Activated CD4-positive, alpha-beta T cell treated with anti-CD3 and anti-CD28 coated beads, Interleukin-2, amount 50 U/mL, for 16 hours (primary cell): ENCODE measurements at regions not wholly inside any gene's neighbourhood (a gene's known extent, or its start where the extent isn't known, plus 50 kb on each side); places are given as distances from the start of the nearest gene placed in this dataset.

Experiments
- DNase-seq: peaks from one replicate; pipeline ENCODE4 v3.0.0-alpha.2; 2020

DNA sequence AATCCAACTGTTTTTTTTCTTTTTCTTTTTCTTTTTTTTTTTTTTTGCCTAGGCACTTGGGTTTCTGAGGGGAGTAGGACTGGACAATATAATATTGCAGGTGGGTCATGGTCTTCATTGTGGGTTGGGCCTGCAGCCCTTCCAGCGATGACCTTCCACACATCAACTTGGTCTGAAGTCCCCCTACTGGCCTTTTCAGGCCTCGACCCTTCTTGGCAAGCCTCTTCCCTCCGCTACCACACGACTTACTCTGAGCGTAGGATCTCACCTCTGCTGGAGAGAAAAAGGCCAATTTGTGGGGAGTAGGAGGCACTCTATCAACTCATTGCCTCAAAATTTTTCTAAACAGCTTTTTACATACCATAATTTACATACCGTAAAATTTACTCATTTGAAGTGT lies 51.1 kb upstream of the GRIK3 start:
- DNase-seq: no peak

DNA sequence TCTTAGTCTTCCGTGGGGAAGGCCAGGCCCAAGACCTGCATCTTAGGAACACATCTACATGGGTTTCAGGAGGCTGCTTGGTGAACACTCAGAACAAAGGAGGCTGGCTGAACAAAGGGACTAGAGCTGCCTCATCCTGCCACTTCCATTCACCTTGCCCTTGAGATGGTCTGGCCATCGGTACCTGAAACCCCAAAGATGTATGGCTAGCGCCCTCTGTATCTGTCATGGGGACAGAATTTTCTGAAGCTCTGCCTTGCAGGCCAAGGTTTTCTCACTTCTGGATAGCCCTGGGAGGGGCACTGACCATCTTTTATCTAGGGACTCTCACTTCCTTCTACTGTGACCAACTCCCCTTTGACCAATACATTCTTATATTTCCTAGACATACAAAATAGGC lies 55.4 kb upstream of the GRIK3 start:
- DNase-seq: no peak

DNA sequence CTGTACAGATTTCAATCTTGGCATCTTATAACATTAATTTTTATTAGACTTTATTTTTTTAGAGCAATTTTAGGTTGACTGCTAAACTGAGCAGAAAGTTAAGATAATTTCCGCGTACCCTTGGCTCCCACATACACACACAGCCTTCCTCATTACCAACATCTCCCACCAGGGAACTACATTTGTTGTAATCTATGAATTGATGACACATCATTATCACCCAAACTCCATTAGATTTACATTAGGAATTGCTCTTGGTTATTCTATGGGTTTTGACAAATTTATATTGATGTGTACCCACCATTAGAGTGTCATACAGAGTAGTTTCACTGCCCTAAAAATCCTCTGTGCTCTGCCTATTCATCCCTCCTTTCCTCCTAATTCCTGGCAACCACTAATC lies 56.4 kb upstream of the GRIK3 start:
- no peak for DNase-seq

DNA sequence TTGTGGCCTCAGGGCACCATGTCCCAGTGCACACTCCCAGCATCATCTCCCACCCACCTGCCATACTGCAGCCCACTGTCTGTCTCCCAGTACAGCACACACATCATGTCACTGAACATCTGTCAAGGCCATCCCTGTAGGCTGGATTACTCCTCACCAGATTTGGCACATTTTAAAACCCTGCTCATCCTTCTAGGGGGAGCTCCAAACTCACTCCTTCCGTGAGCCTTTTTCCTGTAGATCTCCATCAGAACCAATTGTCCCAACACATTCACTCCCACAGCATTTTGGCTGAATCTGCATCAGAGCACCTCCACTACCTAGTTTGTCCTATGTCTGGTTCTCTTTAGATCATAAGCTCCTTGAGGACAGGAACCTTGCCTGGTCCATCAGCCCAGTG lies 58.6 kb upstream of the GRIK3 start:
- DNase-seq: no peak

DNA sequence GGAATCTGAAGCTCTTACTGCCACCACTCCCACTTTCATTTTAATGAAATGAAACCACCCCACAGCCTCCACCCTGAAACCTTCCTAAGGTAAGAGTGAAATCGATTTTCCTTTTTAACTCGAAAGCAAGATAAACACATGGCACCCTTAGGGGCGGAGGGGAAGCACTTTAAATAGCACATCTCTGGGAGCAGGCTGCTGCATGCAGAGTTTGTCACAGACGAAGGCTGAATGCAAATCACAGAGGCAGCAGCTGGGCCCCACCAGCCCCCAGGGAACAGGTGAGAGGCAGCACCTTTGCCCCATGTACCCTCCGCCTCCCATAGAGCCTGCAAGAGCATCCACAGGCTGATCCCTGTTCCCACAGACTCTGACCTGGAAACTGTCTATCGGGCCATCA lies 60.0 kb upstream of the GRIK3 start:
- no peak for DNase-seq

DNA sequence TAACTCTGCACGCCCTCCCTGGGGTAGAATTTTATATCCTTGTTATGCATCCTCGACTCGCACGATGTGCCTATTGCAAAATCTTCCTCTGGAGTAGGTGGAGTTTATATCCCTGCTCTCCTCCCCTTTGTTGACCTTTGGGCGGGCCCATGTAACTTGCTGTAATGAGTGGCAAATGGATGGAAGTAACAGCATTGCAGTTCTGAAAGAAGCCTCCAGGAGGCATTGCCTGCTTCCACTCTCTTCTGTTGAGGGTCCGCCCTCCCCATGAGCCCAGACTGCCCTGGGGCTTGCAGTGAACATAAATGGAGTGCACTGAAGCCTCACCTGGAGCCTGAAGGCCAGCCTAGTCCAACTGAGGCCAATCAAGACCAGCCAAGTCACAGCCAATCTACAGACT lies 62.2 kb upstream of the GRIK3 start:
- DNase-seq: no peak

DNA sequence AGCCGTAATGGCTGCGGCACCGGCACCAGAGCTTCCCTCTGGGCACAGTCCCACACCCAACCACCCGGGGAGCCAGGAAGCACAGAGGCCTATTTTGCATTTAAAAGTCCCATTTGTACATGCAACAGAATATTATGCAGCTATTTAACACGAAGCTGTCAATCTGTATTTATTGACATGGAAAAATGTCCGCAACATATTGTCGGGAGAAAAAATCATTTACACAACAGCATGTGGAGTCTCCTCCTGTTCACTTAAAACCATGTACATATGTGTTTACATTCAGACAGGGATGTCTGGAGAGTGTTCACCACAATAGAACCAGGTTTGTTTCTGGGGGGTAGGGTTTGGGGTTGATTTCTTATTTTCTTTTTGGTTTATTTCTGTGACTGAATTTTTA lies 63.4 kb upstream of the GRIK3 start:
- DNase-seq: no peak

DNA sequence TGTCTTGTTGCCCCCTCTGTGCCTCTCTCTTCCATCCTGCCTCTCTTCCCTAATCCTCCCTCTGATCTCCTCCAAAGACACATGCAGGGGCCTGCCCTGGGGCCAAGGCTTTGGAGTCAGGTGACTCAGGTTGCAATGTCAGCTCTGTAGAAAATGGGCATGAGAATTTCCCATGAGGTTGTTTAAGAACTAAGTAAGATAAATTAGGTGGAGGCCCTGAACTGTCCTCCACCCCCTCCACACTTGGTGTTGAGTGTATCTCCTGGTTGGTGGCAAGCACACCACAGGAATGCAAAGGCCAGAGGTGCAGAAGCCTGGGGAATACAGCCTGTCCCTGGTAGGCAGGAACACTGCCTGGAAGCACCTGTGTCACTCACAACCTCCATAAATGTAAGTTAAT lies 63.9 kb upstream of the GRIK3 start:
- DNase-seq: no peak

DNA sequence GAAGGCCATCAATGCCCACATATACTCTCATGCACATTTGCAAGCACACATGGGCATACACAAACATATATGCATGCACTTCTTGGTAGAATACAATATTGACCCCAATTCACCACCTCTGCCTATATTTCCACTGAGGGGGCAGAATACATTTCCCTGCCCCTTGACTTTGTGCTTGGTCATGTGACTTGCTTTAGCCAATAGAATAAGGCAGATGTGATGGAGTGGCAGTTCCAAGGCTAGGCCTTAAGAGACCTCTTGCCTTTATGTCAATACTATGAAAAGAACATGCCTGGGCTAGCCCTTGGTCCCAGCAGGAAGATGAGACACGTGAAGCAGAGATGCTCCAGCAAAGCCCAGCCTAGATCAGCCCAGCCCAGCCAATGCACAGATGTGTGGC lies 66.0 kb upstream of the GRIK3 start:
- DNase-seq: no peak

DNA sequence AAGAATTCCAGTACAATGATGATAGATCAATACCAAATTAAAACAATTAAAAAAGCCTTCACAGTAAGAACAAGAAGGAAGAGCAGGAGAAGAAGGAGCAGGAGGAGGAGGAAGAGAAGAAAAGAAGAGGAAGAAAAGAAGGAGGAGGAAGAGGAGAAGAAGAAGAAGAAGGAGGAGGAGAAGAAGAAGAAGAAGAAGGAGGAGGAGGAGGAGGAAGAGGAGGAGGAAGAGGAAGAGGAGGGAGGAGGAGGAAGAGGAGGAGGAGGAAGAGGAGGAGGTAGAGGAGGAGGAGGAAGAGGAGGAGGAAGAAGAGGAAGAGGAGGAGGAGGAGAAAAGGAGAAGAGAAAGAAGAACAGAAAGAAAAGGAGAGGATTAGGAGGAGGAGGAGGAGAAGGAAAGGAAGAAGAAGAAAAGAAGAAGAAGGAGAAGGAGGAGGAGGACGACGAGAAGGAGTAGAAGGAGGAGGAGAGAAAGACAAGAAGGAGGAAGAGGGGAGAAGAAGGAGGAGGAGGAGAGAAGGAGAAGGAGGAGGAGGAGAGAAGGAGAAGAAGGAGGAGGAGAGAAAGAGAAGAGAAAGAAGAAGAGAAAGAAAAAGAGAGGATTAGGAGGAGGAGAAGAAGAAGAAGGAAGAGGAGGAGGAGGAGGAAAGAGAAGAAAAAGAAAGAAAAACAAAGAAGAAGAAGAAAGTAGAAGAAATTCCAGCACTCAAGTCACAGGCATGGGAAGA lies 68.5 kb upstream of the GRIK3 start:
- DNase-seq: no peak

DNA sequence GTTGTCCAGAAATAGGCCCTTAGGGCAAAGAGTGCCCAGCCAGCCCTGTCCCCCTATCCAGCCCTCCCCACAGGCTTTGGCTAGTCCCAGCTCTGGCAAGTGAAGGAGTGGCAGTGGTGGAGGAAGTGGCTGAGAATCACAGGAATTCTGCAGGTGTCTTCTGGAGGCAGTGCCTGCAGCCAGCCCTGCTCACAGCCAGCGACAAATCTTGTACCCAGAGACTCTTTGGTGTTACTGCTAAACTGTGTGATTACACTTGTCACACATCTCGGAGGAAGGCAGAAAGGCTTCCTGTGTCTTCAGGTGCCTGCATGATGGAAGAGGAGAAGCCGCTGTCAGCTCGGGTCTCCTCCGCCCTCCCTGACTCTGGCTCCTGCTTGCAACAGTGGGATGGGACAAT lies 71.6 kb upstream of the GRIK3 start:
- DNase-seq: no peak

DNA sequence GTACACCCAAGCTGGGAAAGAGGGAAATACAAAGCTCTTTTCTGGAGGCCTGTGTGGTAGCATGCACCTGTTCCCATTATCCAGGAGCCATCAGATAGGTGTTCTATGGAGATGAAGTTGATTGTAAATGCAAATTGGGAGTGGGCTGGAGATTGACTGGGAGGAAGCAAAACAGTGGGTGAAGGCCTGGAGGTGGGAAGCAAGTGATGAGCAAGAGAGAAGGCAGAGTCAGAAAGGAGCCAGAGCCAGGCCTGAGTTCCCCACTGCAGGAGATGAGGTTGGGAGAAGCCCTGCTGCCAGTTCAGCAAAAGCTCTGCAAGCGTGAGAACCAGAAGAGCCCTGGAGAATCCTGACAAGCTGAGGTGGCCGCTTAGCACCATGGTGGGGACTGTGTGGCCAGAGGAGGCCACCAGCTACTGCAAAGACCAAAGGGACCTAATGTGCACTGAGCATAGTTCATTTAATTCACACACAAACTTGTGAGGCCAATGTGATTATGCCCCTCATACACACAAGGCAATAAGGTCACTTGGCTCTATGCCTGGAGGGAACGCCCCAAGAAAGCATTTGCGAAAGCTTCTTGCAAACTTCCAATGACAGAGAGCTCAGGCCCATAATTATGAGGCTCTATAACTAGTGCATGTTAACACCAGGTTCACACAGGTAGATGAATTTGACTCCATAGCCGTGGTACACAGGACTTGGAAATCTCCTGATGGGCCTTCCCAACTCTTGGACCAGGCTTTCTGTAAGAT lies 73.0 kb upstream of the GRIK3 start:
- DNase-seq: no peak

DNA sequence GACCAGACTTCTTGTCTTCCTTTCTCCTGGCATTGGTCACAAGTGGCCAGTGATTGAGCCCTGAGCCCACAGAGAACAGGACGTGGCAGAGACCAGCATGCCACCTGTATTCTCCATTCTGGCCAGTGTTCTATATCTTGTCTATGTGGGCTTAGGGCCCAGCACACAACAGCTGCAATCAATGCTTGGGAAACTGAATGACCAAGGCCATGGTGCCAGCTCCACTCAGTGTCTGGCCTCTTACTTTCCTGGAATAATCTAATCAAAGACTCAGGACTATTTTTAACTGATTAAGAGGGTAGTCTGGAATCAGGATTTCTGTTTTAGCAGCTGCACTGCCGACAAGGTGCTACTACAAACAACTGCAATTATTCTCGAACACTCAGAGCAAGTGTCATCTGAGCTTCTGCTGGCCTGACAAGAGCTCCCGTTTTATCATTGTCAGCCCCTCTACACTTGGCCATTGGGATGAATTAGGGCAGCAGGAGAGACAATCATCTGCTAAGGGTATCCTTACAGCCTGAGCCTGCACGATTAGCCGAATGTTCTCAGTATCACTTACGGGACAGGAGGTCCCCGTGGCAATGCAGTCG lies 74.4 kb upstream of the GRIK3 start:
- no peak for DNase-seq

DNA sequence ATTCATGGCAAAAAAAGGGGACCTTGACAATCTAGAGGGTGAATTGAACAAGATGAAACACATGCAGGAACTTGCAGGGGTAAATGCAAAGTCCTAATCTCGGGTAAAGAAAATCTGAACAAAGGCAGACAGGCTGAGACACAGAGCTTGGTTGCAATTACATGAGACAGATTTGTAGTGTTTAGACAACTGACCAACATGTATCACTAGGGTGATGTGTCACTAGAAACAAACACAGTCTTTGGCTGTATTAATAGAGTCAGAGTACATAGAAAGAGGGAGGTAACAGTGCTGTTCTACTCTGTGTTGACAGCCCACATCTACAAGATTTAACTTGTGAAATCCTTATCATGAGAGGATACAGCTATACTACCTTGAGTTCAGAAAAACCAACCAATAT lies 78.1 kb upstream of the GRIK3 start:
- DNase-seq: no peak

DNA sequence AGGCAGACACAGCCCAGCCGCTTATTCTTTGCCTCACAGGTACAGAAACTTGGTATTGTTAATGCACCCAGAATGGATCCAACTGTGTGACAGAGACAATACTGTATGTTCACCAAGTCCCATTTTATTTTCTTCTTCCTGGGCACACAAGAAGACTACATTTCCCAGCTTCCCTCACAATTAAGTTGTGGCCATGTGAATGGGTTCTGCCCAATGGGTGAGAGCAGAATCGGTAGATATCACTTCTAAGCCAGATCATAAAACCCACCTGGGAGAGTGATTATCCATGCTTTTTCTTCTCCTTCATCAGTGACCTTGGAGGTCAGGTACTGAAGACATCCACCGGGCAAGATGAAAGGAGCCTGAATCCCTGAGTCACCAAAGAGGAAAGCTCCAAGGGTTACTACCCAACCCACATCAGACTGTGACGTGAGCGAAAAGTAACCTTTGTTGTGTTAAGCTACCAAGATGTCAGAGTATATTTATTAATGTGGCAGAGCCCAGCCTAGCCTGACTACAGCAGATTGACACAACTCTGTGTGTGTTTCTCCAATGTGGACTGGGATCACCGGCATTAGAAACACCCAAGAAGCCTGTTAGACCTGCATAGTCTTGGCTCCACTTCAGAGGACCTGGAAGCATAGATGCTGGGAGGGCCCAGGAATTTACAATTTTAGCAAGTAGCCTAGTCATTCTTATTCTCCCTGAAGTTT lies 79.1 kb upstream of the GRIK3 start:
- DNase-seq: no peak

DNA sequence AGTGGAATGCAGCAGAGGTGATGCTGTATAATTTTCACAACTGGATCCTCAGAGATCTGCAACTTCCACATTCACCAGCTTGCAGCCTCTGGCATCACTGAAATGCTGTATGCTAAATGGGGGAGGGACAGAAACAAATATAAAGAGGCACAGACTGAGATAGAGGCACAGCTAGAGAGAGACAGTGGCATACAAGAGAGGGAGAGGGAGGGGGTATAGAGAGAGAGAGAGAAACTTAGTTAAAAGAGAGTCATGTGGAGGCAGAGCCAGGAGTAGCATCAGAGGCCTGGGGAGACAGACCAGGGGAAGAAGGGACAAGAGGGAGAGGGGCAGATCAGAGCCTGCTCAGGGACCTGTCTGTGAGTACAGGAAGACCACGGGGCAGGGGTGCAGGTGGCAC lies 84.5 kb upstream of the GRIK3 start:
- DNase-seq: no peak

DNA sequence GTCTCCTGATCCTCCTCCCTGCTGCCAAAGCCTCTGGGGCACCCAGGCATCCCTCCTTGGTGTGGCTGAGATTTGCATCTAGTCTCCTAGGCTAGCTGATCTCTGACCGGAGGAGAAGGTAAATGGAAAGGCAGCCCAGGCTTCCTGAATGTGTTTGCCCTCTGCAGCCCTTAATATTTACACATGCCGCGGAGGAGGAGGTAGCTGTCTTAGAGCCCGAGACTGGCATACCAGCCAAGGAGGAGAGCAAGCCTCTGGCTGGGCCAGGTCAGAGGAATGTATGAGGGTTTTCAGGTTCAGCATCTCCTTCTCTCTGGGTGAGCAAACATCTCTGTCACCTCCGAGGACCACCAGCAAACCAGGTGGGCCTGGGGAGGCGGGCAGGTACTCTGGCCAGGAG lies 86.0 kb upstream of the GRIK3 start:
- no peak for DNase-seq

DNA sequence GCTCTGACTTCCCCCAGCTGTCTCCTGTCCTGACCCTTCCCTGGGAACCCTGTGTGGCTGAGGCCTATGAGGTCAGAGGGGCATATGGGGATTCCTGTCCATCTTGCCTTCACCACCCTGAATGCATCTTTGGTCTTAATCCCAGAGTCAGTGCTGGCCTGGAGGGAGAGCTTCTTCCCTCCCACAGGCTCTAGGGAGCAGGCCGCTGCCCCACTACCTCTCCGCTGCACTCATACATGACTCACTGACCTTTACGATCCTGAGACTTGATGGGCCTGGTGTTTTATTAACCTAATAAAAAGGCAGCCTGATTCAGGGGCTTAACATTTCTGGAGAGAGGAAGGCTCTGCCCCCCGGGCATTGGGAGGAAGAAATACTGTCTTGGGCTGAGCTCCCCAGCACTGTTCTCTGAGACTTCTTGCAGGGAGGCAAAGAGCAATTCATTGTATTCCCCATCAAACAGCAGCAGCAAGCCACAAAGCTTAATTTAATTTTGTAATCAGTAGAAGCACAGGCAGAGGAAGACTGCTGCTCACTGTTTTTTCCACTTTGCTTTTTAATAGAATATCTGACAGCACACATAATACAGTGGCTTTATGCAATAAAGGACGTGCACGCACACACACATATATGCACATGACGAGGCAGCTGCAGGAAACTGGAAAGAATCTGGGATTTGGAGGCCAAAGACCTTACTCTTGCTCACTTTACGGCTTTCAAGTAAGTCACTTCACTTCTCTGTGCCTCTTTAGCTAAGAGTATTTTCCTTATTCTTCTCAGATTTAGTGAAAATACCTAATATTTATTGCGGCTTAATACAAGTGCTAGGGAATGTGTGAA lies 89.2 kb upstream of the GRIK3 start:
- DNase-seq: no peak

DNA sequence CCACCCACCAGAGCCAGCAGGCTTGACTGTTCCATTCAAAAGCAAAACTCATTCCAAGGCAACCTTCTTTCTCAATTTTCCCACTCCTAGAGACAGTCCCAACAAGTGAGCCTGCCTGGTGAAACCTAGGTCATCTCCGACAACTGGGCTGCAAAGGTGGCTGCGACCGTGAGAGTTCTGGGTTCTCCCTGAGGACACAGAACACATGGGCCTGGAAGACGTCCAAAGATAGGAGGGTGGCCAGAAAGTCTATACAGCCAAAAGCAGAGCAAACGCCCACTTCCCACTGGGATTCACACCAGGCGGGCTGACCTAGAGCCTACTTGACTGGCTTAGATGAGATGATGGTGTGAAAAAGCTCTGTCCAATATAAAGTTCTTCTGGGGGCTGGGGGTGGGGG lies 90.2 kb upstream of the GRIK3 start:
- no peak for DNase-seq

DNA sequence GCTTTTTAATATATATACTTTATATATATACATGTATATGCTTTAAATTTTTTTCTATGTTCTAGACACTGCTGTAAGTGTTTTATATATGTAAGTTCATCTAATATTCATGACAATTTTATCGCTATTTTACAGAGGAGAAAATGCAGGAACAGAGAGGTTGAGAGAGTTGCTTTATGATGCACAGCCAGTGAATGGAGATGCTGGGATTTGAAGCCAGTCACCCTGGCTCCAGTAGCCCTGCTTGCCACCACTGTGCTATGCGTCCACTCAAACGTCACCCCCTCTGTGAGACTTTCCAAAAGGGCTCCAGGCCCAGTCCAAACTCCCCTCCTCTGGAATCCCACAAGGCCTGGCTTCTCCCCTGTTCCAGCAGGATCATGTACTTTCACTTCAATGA lies 91.0 kb upstream of the GRIK3 start:
- DNase-seq: no peak

DNA sequence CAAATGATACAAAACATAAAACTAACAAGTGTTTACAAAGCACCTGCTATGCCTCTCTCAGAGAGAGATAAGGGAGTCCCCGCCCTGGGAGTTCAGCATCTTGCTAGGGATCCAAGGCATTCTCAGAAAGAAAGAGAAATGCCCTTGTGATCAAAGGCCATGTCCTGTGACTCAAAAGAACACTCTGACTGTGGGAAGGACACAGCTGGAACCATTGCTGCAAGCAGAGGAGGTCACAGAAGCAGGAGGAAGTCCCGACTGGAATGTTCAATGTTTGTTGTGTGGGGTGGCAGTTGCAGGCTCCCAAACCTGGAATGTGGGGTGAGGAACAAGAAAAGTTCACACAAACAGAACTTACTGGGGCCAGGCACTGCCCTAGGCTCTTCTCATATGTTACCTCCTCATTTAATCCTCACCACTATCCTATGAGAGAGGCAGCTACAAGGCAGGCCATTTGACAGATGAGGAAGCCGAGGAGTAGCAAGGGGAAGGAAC lies 93.0 kb upstream of the GRIK3 start:
- DNase-seq: no peak

DNA sequence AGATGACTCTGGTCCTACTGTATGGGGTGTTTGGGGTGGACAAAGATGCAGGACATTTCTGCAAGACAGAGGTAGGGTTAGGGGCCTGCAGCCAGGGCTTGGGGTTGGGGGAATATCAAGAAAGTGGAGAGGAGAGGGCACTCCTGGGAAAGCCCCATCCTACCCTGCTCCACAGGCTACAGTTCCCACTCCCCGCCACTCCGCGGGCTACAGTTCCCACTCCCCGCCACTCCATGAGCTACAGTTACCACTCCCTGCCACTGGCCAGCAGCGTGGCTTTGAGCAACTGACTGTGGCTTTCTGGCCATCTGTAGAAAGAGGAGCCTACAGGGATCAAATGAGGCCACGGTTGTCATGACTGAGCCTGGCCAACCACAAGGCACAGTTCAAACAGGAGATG lies 93.8 kb upstream of the GRIK3 start:
- DNase-seq: no peak
